DMS114 treated with DMSO at 0.1 percent for 48 hours (cell line): ENCODE measurements at regions not wholly inside any gene's neighbourhood (a gene's known extent, or its start where the extent isn't known, plus 50 kb on each side); places are given as distances from the start of the nearest gene placed in this dataset.

Experiments
- DNase-seq: peaks from one replicate; lab custom pipeline; 2025; ENCODE audit not compliant: unreplicated experiment; lab: John Stamatoyannopoulos, UW

- DNase-seq: no peak
These were observed 355.4 kb downstream of the ETS1 start for GRCh38 chr11:128231845-128232410.

- no peak for DNase-seq
These were observed 359.9 kb downstream of the ETS1 start for GRCh38 chr11:128227466-128227865.

GRCh38 chr11:128226106-128226716, 361.1 kb downstream of the ETS1 start:
- DNase-seq: no peak

- no peak for DNase-seq
These were observed 365.0 kb downstream of the ETS1 start for GRCh38 chr11:128222245-128222884.

- no peak for DNase-seq
These were observed 367.6 kb downstream of the ETS1 start for GRCh38 chr11:128219731-128220120.

- no peak for DNase-seq
These were observed 371.2 kb downstream of the ETS1 start for GRCh38 chr11:128216198-128216597.

- DNase-seq: no peak
These were observed 372.0 kb downstream of the ETS1 start for GRCh38 chr11:128215238-128215882.

GRCh38 chr11:128214263-128214662, 373.1 kb downstream of the ETS1 start:
- no peak for DNase-seq

- DNase-seq: no peak
These were observed 373.9 kb downstream of the ETS1 start for GRCh38 chr11:128213461-128213860.

GRCh38 chr11:128212324-128212723, 375.0 kb downstream of the ETS1 start:
- DNase-seq: no peak

GRCh38 chr11:128210148-128210940, 377.0 kb downstream of the ETS1 start:
- DNase-seq: no peak

GRCh38 chr11:128209138-128209435, 378.3 kb downstream of the ETS1 start:
- no peak for DNase-seq

- DNase-seq: no peak
These were observed 378.8 kb downstream of the ETS1 start for GRCh38 chr11:128208329-128209137.

GRCh38 chr11:128207861-128208321, 379.5 kb downstream of the ETS1 start:
- DNase-seq: no peak

GRCh38 chr11:128206461-128206860, 380.9 kb downstream of the ETS1 start:
- DNase-seq: no peak

GRCh38 chr11:128205796-128206195, 381.6 kb downstream of the ETS1 start:
- no peak for DNase-seq

GRCh38 chr11:128204898-128205297, 382.5 kb downstream of the ETS1 start:
- no peak for DNase-seq

GRCh38 chr11:128201801-128202200, 385.6 kb downstream of the ETS1 start:
- no peak for DNase-seq

- no peak for DNase-seq
These were observed 386.3 kb downstream of the ETS1 start for GRCh38 chr11:128201009-128201408.

- DNase-seq: no peak
These were observed 386.9 kb downstream of the ETS1 start for GRCh38 chr11:128200467-128200866.
